H1 (cell line): ENCODE measurements at regions not wholly inside any gene's neighbourhood (a gene's known extent, or its start where the extent isn't known, plus 50 kb on each side); places are given as distances from the start of the nearest gene placed in this dataset.

Source experiments
- BCL11A ChIP-seq, 2 experiments: IDR thresholded peaks; one replicate each; pipeline ENCODE4 v1.6.1; 2011; ENCODE audit warnings: low read depth in 2 of 2, low read length in 2 of 2, mild to moderate bottlenecking in 2 of 2
- CBX5 ChIP-seq: fragments of 300-800, 300-1000 bp; sonication (generic); IDR thresholded peaks from 2 replicates; pipeline ENCODE4 v1.7.1; 2016; ENCODE audit warnings: antibody characterized with exemption, low read length, low read depth
- CHD1 ChIP-seq: IDR thresholded peaks from 2 replicates; pipeline ENCODE4 v1.6.1; 2012; ENCODE audit warnings: low read depth, low read length, improper control_type of control experiment
- CTCF ChIP-seq, 3 experiments: IDR thresholded peaks; 1 replicate in 2 of 3; 2 replicates in 1 of 3; pipeline versions ENCODE4 v1.5.1 to v1.6.1; 2011; ENCODE audit warnings: low read length in 3 of 3, mild to moderate bottlenecking in 3 of 3, inconsistent platforms in 2 of 3, low read depth in 1 of 3, moderate library complexity in 1 of 3; ENCODE audit not compliant: insufficient read depth in 1 of 3; ENCODE audit errors: control extremely low read depth in 1 of 3
- EZH2 ChIP-seq: fragments of 200-600 bp; sonication (generic); IDR thresholded peaks from 2 replicates; pipeline ENCODE4 v1.7.1; 2012; ENCODE audit warnings: low read depth, mild to moderate bottlenecking, moderate library complexity, low read length, inconsistent platforms; ENCODE audit not compliant: severe bottlenecking
- FOSL1 ChIP-seq: IDR thresholded peaks from 2 replicates; pipeline ENCODE4 v1.6.1; 2011; ENCODE audit warnings: mild to moderate bottlenecking, low read depth, low read length, moderate library complexity; ENCODE audit not compliant: insufficient read depth
- GABPA ChIP-seq: IDR thresholded peaks from 2 replicates; pipeline ENCODE4 v1.6.1; 2011; ENCODE audit warnings: mild to moderate bottlenecking, low read length, moderate library complexity, borderline replicate concordance; ENCODE audit not compliant: insufficient read depth
- POLR2A ChIP-seq, 2 experiments: IDR thresholded peaks; 1 replicate in 1 of 2; 2 replicates in 1 of 2; pipeline ENCODE4 v1.6.1; 2011; ENCODE audit warnings: low read depth in 2 of 2, low read length in 2 of 2, mild to moderate bottlenecking in 2 of 2; ENCODE audit errors: control extremely low read depth in 1 of 2
- POLR2AphosphoS5 ChIP-seq: IDR thresholded peaks from 2 replicates; pipeline ENCODE4 v1.6.1; 2011; ENCODE audit warnings: low read depth, low read length
- POU5F1 ChIP-seq: IDR thresholded peaks from 2 replicates; pipeline ENCODE4 v1.6.1; 2011; ENCODE audit warnings: low read depth, mild to moderate bottlenecking, low read length, moderate library complexity
- RBBP5 ChIP-seq: IDR thresholded peaks from 2 replicates; pipeline ENCODE4 v1.7.1; 2012; ENCODE audit warnings: low read depth, mild to moderate bottlenecking, inconsistent platforms, low read length, moderate library complexity, borderline replicate concordance
- RXRA ChIP-seq: IDR thresholded peaks from 2 replicates; pipeline ENCODE4 v1.6.1; 2011; ENCODE audit warnings: low read depth, mild to moderate bottlenecking, low read length, moderate library complexity; ENCODE audit not compliant: insufficient read depth
- YY1 ChIP-seq: IDR thresholded peaks from 2 replicates; pipeline ENCODE4 v1.6.1; 2011; ENCODE audit warnings: low read depth, mild to moderate bottlenecking, low read length

- TF ChIP-seq CTCF (IDR thresholded peaks at IDR 0.05; ENCODE audit: control extremely low read depth in 1 of 3, insufficient read depth in 1 of 3, low read depth in 1 of 3, low read length in 3 of 3) (no peak), FOSL1 (no peak), POLR2A (IDR thresholded peaks at IDR 0.05; ENCODE audit: control extremely low read depth in 1 of 2, low read depth in 2 of 2, low read length in 2 of 2) (no peak), YY1 (no peak), CHD1 (no peak), GABPA (no peak), POLR2AphosphoS5 (no peak), EZH2 (no peak), BCL11A (IDR thresholded peaks at IDR 0.05; ENCODE audit: low read depth in 2 of 2, low read length in 2 of 2) (no peak), CBX5 (no peak), RBBP5 (no peak), POU5F1 (no peak), RXRA (no peak)
These were observed 199.0 kb upstream of the DPYD start for GRCh38 chr1:98119796-98120195.
